ENCODE measurements at regions not wholly inside any gene's neighbourhood (a gene's known extent, or its start where the extent isn't known, plus 50 kb on each side); places are given as distances from the start of the nearest gene placed in this dataset.

- DNase-seq, result no peak
Observed at GRCh38 chr18:6659963-6660725, 69.4 kb upstream of the ARHGAP28 start.

- no peak for DNase-seq
Observed at GRCh38 chr18:6661692-6662415, 67.7 kb upstream of the ARHGAP28 start.

DNA sequence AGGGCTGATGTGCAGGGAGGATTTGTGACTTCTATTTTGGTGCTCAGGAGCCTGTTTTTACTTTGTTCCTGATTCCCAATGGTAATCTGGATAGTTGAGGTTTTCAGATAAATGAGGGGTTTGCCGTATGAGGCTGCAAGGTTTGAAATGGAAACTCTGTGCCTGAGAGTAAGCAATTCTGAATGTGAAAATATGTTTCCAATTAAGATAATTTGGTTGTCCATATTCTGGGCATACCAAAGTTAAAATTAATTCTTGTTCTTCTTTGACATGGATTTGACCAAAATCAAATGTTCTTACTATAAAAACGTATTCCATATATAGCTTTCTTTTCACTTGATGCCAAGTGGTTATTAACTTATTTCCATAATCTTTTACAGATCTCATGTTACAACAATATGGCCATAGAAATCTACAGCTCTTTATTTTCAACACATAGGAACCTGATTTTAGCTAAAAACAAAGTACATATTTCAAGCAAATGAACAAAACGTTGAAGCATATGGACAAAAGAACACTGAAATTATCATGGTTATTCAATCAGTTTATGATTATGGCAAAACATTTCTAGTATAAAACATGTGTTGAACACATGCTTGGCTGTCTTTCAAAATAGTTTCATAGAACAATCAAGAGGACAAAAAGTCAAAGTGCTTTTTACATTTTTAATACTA lies 63.4 kb upstream of the ARHGAP28 start:
- no peak for DNase-seq

GRCh38 chr18:6668836-6669235 lies 60.7 kb upstream of the ARHGAP28 start:
- DNase-seq, result no peak

DNA sequence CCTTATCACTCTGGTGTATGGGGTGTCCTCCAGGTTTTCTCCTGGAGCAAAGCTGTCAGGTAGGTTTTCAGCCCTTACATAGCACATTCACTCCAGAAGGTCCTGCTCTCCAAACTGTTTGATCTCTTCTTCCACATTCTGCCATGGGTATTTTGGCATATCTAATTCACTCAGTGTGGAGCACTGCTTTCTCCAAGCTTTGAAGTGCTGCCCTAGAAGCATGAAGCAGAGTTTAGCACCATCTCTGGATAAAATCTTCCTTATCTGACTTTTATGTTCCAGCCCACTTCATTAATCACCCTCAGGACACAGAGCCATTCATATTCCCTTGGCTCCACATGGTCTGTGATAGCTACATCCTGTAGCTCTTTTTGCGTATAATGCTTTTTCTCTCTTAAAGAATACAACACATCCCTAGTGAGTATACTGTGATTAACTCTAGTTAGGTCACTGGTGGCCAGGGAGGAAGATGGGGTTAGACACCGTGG lies 56.7 kb upstream of the ARHGAP28 start:
- DNase-seq, result no peak

DNA sequence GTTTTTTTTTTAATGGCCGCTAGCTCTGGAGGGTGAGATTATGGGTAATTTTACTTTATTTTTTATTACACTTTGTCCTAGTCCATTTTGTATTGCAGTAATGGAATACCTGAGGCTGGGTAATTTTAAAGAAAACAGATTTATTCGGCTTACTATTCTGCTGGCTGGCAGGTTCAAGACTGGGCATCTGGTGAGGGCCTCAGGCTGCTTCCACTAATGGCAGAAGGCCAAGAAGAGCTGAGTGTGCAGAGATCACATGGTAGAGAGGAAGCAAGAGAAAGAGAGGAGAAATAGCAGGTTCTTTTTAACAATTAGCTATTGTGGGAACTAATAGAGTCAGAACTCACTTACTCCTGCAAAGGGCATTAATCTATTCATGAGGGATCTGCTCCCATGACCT lies 52.4 kb upstream of the ARHGAP28 start:
- no peak for DNase-seq

DNA sequence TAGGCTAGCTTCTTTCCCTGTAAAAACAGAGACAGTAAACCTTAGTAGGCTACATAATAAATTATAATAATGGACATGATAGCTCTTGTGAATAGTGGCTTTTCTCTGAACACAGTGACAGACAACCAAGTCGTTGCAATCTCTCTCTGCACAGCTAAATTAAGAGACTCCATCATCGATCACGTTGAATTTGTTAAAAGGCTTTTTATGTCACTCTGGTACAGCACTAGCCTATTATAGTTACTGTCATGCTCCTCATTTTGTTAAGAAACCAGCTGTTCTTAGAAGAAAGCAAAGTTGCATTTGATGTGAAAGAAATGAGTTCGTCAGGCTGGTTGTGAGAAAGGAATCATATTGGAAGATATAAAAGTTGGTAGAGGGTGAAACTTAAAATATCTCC lies 50.3 kb upstream of the ARHGAP28 start:
- no peak for DNase-seq
